GF-D8 (cell line): ENCODE measurements at regions not wholly inside any gene's neighbourhood (a gene's known extent, or its start where the extent isn't known, plus 50 kb on each side); places are given as distances from the start of the nearest gene placed in this dataset.

Source experiments
- DNase-seq: peaks from one replicate; lab custom pipeline; 2025; lab: John Stamatoyannopoulos, UW

GRCh38 chr3:178300441-178300959, 235.7 kb upstream of the KCNMB2 start:
- no peak for DNase-seq

- DNase-seq: no peak
Measured at GRCh38 chr3:178302966-178303930, 233.0 kb upstream of the KCNMB2 start.

DNA sequence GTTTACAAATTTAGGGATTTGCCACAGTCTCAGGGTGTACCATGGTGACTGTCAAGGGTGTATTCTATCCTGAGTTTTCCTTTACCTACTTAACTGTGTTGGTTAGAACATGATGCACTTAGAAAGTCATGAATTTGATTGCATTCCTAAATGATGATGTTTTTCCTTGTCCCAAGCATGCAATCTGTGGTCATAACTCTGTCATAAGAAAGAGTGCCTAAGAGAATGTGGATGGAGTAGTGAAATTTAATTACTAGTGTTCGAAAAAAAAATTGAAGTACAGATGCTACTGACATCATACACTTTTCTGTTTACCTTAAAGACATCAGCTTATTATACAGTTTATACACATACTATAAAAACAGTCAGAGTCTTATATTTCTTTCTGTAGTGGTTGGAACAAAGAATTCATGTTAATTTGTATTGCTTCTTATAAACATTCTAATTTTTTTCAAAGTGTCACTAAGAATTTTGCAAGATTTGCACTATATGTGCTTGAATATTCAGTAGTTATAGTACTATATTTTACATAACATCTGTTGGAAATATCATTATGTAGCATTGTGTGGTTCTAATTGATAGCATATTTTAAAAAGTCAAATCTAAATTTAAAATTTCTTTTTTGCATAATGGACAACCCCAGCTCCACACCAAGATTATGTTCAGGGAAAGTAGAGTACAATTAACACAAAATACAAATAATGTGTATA, 231.3 kb upstream of the KCNMB2 start:
- DNase-seq: no peak

DNA sequence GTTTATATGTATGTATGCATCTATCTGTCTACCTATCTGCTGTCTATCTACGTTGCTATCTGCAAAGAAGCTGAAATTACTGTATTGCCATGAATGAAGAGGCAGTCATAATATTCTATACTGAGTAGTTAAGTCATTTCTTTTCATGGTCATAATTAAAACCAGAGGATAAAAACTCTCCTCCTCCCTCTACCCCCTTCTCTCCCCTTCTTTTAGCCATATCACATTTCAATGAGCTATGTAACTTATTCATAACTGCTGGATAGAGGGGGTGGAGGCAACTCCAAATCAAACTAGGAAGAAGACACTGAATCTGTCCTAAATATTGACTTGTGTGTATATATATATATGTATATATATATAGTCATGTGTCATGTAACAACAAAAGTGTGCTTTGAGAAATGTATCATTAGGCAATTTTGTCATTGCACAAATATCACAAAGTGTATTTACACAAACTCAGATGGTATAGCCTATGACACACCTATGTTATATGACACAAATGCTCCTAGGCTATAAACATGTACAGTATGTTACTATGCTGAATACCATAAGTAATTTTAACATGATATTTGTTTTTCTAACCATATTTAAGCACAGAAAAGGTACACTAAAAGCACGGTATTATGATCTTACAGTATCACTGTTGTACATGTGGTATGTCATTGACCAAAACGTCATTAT, 229.7 kb upstream of the KCNMB2 start:
- DNase-seq: no peak

DNA sequence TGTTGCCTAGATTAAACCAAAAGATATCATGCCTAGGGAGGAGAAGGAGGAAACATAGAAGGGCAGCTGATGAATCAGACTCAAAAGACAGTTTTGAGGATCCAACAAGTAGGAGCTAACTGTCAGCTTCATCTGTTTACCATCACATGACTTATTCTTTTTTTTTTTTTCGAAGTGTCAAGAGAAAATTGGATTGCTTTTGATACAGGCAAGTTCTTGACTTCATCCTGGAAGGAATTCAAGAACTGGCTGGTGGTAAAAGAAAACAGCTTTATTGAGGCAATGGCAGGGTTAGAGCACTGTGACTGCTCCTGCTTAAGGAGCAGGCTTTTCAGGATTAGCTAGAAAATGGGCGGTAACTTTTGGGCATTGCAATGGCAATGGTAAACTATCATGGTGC, 227.5 kb upstream of the KCNMB2 start:
- DNase-seq: no peak

DNA sequence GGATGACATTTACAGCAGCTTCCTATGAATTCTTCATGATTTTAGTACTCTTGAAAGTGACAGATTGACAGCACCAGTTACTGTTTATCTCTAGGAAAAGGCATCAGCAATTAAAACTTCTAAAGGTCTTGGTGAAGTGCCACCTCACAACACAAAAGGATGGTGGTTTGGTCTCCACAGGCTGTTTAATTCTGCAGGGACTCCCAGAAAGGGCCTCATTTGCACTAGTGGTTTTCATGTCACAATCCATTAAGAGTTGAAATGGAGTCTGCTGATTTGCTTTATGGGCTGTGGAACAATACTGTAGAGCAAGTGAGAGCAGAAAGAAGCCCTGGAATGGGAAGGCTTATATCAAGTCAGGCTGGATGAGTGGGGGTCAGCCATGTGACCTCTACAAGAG, 225.3 kb upstream of the KCNMB2 start:
- DNase-seq: no peak

DNA sequence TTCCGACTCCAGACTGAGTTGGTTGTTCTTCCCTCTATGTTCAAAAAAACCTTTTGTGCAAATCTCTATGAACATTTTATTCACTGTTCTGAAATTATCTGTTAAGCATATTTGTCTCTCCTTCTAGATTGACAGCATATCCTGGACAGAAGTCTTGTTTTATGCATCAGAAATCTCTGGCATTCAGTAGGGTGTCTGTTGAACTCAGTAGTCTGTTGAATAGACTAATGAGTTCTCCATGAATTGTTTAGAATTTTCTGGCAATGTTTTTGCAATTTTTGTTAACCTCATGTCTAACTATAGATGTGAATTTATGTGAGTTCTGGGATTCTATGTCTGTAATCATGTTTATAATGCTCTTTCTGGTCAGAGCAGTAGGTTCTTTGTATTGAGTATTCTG, 222.5 kb upstream of the KCNMB2 start:
- no peak for DNase-seq

- DNase-seq: no peak
Measured at GRCh38 chr3:178318340-178318739, 217.9 kb upstream of the KCNMB2 start.

GRCh38 chr3:178318941-178319816, 217.1 kb upstream of the KCNMB2 start:
- no peak for DNase-seq

GRCh38 chr3:178320456-178321351, 215.5 kb upstream of the KCNMB2 start:
- no peak for DNase-seq

DNA sequence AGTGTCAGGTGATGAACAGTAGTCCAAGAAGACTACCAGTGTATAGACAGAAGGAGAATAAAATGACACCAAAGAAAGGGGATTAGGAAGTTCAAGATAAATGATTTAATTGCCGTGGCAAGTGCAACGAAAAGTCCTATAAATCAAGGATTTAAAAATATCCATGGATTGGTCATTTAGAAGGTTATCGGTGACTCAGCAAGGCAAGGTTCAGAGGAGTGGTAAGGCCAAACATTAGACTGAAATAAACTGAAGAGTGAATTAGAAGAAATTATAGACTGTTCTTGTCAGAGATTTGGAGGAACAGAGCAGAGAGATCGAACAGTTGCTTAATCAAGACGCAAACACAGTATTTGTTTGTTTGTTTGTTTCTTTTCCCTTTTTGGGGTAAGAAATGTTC, 211.9 kb upstream of the KCNMB2 start:
- no peak for DNase-seq

GRCh38 chr3:178325330-178325729, 210.9 kb upstream of the KCNMB2 start:
- DNase-seq: no peak

DNA sequence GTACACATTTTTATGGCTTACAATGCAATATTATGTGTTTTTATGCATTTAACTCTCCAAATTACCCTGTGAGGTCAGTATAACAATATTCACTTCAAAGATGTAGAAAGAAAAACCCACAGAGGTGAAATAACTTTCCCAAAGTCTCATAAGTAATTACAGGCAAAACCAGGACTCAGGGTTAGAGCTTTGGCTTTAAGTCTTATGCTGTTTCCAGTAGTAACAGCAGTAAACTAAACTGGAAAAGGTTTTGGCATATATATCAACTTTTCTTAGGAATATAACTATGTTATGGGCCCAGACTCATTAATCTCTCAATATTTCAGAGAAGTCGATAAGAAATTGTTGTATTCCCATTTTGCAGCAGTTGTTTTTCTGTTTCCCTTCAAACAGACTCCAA, 206.3 kb upstream of the KCNMB2 start:
- DNase-seq: no peak

GRCh38 chr3:178334239-178334638, 202.0 kb upstream of the KCNMB2 start:
- no peak for DNase-seq

DNA sequence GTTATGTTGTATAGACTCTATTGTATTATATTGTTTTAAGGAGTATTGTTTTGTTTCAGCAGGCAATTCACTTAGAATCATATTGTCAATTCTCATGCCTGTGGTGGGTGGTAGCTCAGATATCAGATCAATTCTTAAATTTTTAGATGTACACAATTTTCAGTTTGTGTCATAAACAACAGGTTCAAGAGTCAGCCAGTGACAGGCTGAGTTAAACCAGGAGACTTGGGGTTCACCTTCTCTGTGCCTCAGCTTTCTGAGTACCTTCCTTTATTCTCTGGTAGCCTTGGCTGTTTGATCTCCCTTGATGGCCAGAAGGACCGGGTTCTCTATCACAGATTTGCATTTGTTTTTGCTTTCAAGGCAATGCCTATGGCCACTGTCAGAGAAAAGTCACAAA, 199.9 kb upstream of the KCNMB2 start:
- no peak for DNase-seq

DNA sequence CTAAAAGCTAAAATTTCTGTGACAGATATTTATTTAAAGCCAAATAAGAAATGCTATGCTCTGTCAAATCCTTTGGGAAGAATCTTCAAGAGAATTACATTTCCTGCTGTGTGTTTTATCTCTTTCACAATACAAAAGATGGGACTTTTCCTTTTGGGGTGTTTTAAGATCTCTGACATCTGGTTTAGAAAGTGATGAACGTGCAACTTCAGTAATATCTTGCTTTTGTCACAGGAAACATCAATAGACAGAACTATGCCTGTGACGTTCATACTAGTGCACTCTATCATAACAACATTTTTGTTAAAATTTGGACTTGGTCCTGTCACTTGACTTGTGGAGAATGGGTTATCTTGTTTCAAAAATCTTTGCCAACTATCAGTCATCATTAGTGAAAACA, 195.7 kb upstream of the KCNMB2 start:
- no peak for DNase-seq

DNA sequence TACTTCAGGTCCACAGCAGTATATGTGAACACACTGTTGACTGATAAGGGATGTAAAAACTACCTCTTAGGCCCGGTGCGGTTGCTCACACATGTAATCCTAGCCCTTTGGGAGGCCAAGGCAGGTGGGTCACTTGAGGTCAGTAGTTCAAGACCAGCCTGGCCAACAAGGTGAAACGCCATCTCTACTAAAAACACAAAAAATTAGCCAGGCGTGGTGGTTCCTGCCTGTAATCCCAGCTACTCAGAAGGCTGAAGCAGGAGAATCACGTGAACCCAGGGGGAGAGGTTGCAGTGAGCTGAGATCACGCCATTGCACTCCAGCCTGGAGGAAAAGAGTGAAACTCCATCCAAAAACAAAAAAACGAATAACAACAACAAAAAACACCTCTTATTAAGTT, 194.6 kb upstream of the KCNMB2 start:
- DNase-seq: no peak

- DNase-seq: no peak
Measured at GRCh38 chr3:178342111-178342510, 194.1 kb upstream of the KCNMB2 start.

DNA sequence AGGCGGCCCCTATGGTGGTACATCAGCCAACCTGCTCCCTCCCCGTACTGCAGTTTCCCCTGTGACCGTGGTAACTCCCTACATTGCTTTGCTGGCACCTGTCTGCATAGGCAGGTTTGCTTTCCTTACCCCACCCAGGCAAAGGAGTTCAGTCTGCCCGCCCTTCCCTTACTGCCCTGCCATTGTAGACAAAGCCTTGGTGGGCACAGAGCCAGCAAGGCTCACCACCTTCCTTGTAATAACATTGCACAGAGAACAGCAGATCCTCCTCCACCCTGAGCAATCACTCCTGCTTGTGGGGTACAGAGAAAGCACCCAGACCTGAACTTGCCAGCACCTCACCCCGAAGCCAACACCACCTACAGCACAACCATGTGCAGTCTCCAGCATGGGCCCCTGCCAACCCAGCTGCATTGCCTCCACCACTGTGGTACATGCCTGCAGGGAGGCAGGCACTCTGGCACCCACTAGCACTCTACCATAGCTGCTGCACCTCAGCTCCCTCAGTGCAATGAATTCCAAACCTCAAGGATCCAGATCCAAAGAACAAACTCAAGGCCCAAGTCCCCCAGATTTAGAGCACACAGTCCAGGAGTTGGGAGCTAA, 192.7 kb upstream of the KCNMB2 start:
- DNase-seq: no peak

GRCh38 chr3:178345944-178346343, 190.3 kb upstream of the KCNMB2 start:
- DNase-seq: no peak
